ENCODE measurements at regions not wholly inside any gene's neighbourhood (a gene's known extent, or its start where the extent isn't known, plus 50 kb on each side); places are given as distances from the start of the nearest gene placed in this dataset.

DNA sequence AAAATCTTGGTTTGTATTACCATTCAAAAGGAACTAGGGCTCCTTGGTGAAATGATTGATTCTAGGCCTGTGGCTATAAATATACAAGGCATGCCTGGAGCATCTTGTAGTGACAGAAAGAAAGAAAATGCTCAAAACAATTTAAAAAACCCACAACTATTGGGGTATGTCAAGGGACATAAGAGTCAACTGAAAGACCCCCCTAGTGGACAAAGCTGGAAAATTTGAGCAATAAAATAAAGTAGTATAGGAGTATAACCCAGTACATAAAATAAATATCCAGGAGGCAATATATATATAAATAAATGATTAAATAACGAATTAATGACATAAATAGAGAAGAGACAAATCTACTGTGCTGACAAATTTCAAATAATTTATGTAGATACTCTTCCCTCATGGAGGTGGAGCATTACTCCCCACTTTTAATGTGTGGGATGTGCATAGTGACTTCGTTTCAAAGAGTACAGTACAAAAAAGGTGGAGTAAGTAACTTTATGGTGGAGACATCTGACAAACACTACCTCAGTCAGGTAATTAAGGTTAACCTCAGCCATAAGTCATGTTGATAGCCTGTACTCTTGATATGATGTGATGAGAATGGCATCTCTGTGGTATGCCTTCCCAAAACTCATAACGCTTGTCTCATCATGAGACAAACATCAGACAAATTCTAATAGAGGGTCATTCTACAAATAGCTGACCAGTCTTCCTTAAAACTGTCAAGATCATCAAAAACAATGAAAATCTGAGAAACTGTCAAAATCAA lies 185.0 kb upstream of the GLRA2 start:
- TF ChIP-seq SIN3A (IDR thresholded peaks at IDR 0.05; ENCODE audit: borderline replicate concordance, low read depth, low read length), result no peak
- no peak for TF ChIP-seq RAD21 (IDR thresholded peaks at IDR 0.05; ENCODE audit: low read length)
- TF ChIP-seq EZH2phosphoT487 (IDR thresholded peaks at IDR 0.05; ENCODE audit: borderline replicate concordance, low read depth), result no peak
- TF ChIP-seq YY1 (IDR thresholded peaks at IDR 0.05; ENCODE audit: low read depth), result no peak
- TF ChIP-seq RCOR1 (IDR thresholded peaks at IDR 0.05; ENCODE audit: low read length), result no peak
- peak; percentile 38 for TF ChIP-seq CTCF (IDR thresholded peaks at IDR 0.05)
- no peak for TF ChIP-seq POLR2AphosphoS5 (IDR thresholded peaks at IDR 0.05; ENCODE audit: low read depth, low read length)
- TF ChIP-seq EP300 (IDR thresholded peaks at IDR 0.05; ENCODE audit: borderline replicate concordance in 1 of 2, low read depth in 1 of 2, low read length in 1 of 2), result no peak
- no peak for TF ChIP-seq TEAD4 (IDR thresholded peaks at IDR 0.05; ENCODE audit: borderline replicate concordance, insufficient read depth)
- TF ChIP-seq, protein P1, sequence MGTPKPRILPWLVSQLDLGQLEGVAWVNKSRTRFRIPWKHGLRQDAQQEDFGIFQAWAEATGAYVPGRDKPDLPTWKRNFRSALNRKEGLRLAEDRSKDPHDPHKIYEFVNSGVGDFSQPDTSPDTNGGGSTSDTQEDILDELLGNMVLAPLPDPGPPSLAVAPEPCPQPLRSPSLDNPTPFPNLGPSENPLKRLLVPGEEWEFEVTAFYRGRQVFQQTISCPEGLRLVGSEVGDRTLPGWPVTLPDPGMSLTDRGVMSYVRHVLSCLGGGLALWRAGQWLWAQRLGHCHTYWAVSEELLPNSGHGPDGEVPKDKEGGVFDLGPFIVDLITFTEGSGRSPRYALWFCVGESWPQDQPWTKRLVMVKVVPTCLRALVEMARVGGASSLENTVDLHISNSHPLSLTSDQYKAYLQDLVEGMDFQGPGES (IDR thresholded peaks at IDR 0.05; ENCODE audit: low read depth, low read length), result no peak
- no peak for TF ChIP-seq GABPA (IDR thresholded peaks at IDR 0.05; ENCODE audit: low read depth)
- TF ChIP-seq JUND (IDR thresholded peaks at IDR 0.05), result no peak
- TF ChIP-seq RFX5 (IDR thresholded peaks at IDR 0.05; ENCODE audit: low read length), result no peak
- TF ChIP-seq FOXJ3 (CRISPR knock-in tag; IDR thresholded peaks at IDR 0.05), result no peak

All from SK-N-SH (cell line).